Testis (tissue), 2 donors: ENCODE measurements at regions not wholly inside any gene's neighbourhood (a gene's known extent, or its start where the extent isn't known, plus 50 kb on each side); places are given as distances from the start of the nearest gene placed in this dataset.
"Not testable (repeated sequence)": the region's sequence is repeated elsewhere in the genome, so short reads cannot be mapped to it uniquely, and the experiment has no call there.

Experiments used
- POLR2A ChIP-seq: fragments of 450-650 bp; IDR thresholded peaks from one replicate; pipeline ENCODE4 v1.6.1; 2017; ENCODE audit warnings: antibody characterized with exemption, mild to moderate bottlenecking, moderate library complexity
- TF ChIP-seq, protein P1 (sequence below), 3 experiments: fragments of 450-650 bp in 2 of 3; fragments of 200-600 bp in 1 of 3; sonication (generic) in 1 of 3; IDR thresholded peaks; one replicate each; pipeline ENCODE4 v1.5.1; 2016 to 2019; ENCODE audit warnings: antibody characterized with exemption in 3 of 3, mild to moderate bottlenecking in 2 of 3, moderate library complexity in 1 of 3

DNA sequence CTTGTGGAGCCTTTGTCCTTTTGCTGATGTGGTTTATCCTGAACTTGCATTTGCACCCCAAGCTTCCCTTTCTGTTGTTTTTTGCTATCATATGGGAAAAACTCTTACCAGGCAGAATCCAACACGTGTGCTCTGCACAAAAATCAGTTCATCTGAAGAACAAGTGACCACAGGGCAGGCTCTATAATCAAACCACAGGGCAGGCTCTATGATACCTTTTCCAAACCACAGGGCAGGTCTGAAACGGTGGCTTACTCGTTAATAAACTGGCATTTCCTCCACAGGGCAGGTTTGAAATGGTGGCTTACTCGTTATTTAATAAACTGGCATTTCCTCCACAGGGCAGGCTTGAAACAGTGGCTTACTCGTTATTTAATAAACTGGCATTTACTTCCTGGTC is 51.7 kb upstream of the LPCAT1 start:
- TF ChIP-seq, protein P1, sequence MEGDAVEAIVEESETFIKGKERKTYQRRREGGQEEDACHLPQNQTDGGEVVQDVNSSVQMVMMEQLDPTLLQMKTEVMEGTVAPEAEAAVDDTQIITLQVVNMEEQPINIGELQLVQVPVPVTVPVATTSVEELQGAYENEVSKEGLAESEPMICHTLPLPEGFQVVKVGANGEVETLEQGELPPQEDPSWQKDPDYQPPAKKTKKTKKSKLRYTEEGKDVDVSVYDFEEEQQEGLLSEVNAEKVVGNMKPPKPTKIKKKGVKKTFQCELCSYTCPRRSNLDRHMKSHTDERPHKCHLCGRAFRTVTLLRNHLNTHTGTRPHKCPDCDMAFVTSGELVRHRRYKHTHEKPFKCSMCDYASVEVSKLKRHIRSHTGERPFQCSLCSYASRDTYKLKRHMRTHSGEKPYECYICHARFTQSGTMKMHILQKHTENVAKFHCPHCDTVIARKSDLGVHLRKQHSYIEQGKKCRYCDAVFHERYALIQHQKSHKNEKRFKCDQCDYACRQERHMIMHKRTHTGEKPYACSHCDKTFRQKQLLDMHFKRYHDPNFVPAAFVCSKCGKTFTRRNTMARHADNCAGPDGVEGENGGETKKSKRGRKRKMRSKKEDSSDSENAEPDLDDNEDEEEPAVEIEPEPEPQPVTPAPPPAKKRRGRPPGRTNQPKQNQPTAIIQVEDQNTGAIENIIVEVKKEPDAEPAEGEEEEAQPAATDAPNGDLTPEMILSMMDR (IDR thresholded peaks at IDR 0.05), result not testable (repeated sequence)
- not testable (repeated sequence) for TF ChIP-seq POLR2A
